ENCODE measurements at regions not wholly inside any gene's neighbourhood (a gene's known extent, or its start where the extent isn't known, plus 50 kb on each side); places are given as distances from the start of the nearest gene placed in this dataset.

GRCh38 chr9:8262625-8263622 is 463.3 kb upstream of the DMAC1 start:
- DNase-seq: no peak

GRCh38 chr9:8261737-8262136 is 462.2 kb upstream of the DMAC1 start:
- DNase-seq: no peak

- no peak for DNase-seq
These were observed 459.4 kb upstream of the DMAC1 start for GRCh38 chr9:8259028-8259427.

- no peak for DNase-seq
These were observed 457.3 kb upstream of the DMAC1 start for GRCh38 chr9:8256880-8257279.

GRCh38 chr9:8255850-8256249 is 456.3 kb upstream of the DMAC1 start:
- no peak for DNase-seq

GRCh38 chr9:8254541-8254940 is 455.0 kb upstream of the DMAC1 start:
- no peak for DNase-seq

GRCh38 chr9:8252445-8252844 is 452.9 kb upstream of the DMAC1 start:
- no peak for DNase-seq

- DNase-seq: no peak
These were observed 452.0 kb upstream of the DMAC1 start for GRCh38 chr9:8251566-8251965.

GRCh38 chr9:8244505-8245092 is 445.0 kb upstream of the DMAC1 start:
- DNase-seq: no peak

GRCh38 chr9:8241201-8241600 is 441.6 kb upstream of the DMAC1 start:
- DNase-seq: no peak

GRCh38 chr9:8237096-8237495 is 437.5 kb upstream of the DMAC1 start:
- DNase-seq: no peak

GRCh38 chr9:8235489-8235888 is 435.9 kb upstream of the DMAC1 start:
- no peak for DNase-seq

- DNase-seq: no peak
These were observed 434.7 kb upstream of the DMAC1 start for GRCh38 chr9:8234316-8234715.

- no peak for DNase-seq
These were observed 433.1 kb upstream of the DMAC1 start for GRCh38 chr9:8232726-8233125.

- no peak for DNase-seq
These were observed 429.6 kb upstream of the DMAC1 start for GRCh38 chr9:8229226-8229625.

- no peak for DNase-seq
These were observed 424.8 kb upstream of the DMAC1 start for GRCh38 chr9:8224381-8224801.

- DNase-seq: no peak
These were observed 424.3 kb upstream of the DMAC1 start for GRCh38 chr9:8223861-8224260.

- DNase-seq: no peak
These were observed 421.9 kb upstream of the DMAC1 start for GRCh38 chr9:8221462-8221861.

- no peak for DNase-seq
These were observed 408.9 kb upstream of the DMAC1 start for GRCh38 chr9:8208465-8208864.

GRCh38 chr9:8207596-8207995 is 408.0 kb upstream of the DMAC1 start:
- no peak for DNase-seq

- DNase-seq: no peak
These were observed 407.1 kb upstream of the DMAC1 start for GRCh38 chr9:8206720-8207119.

GRCh38 chr9:8205576-8205975 is 406.0 kb upstream of the DMAC1 start:
- no peak for DNase-seq

GRCh38 chr9:8189881-8190280 is 390.3 kb upstream of the DMAC1 start:
- no peak for DNase-seq

GRCh38 chr9:8188723-8189407 is 389.3 kb upstream of the DMAC1 start:
- no peak for DNase-seq
